ENCODE measurements at regions not wholly inside any gene's neighbourhood (a gene's known extent, or its start where the extent isn't known, plus 50 kb on each side); places are given as distances from the start of the nearest gene placed in this dataset.

DNA sequence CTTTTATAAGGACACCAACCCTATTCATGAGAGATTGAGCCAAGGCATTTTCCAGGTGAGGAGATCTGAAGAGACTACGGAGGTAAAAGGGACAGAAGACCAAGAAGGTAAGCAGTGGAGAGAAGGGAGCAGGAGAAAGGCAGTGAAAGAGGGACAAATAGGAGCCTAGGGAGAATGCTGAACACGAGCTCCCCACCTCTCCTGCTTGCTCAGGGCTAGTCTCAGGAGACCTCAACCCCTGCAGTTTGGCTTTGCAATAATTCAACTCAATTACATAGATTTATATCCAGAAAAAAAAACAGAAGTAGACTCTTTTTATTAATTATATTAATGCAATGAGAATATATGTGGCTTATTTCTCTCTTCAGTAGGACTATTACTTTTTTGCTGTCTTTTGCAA is 91.0 kb upstream of the DDX18 start:
- Histone ChIP-seq H3K56ac (ENCODE audit: extremely low read depth, insufficient read depth, low read length) (no peak overlapping the region), H3K36me3 (ENCODE audit: control insufficient read depth, insufficient read depth, low read length) (no peaks in the 10 kb centered on the region), H3K79me1 (ENCODE audit: low read depth in 1 of 2, low read length in 2 of 2) (no peaks in the 10 kb centered on the region), H3K4me2 (ENCODE audit: low read depth, low read length) (no peak overlapping the region), H4K20me1 (ENCODE audit: insufficient read depth, low read length) (no peaks in the 10 kb centered on the region), H3K4me3 (ENCODE audit: insufficient read depth, low read depth, low read length) (no peak overlapping the region), H3K23ac (ENCODE audit: low read depth, low read length) (no peak overlapping the region), H2BK20ac (ENCODE audit: low read depth, low read length) (no peak overlapping the region), H4K8ac (ENCODE audit: low read depth in 2 of 2, low read length in 2 of 2) (no peak overlapping the region), H2BK5ac (ENCODE audit: low read depth, low read length, poor library complexity, severe bottlenecking) (no peak overlapping the region), H2AK5ac (ENCODE audit: low read depth, low read length) (no peak overlapping the region), H3K14ac (replicated peaks; ENCODE audit: low read depth, low read length) (no peak overlapping the region), H3K9me1 (ENCODE audit: insufficient read depth, low read length) (no peaks in the 10 kb centered on the region), H2BK120ac (ENCODE audit: low read depth, low read length) (no peak overlapping the region), H2AFZ (replicated peaks; ENCODE audit: low read length, poor library complexity) (no peak overlapping the region), H2AK9ac (replicated peaks; ENCODE audit: low read depth, low read length, poor library complexity) (no peak overlapping the region), H3K27ac (ENCODE audit: insufficient read depth, low read length) (no peak overlapping the region), H4K5ac (ENCODE audit: low read depth, low read length) (no peak overlapping the region), H3K4me1 (ENCODE audit: control insufficient read depth, insufficient read depth, low read length) (no peaks in the 10 kb centered on the region), H3K9ac (ENCODE audit: low read depth, low read length) (no peak overlapping the region), H4K91ac (ENCODE audit: insufficient read depth, low read depth, low read length) (no peak overlapping the region), H3K27me3 (ENCODE audit: control insufficient read depth, insufficient read depth, low read length) (no peaks in the 10 kb centered on the region), H2BK15ac (ENCODE audit: low read depth, low read length) (no peak overlapping the region), H3K18ac (ENCODE audit: low read depth, low read length) (no peak overlapping the region), H3K9me3 (ENCODE audit: control insufficient read depth, insufficient read depth, low read length) (peaks cover 9% of the 10 kb centered on the region; the same call in 1 of the 2 replicates), H3K4ac (ENCODE audit: low read depth, low read length) (no peak overlapping the region)
- 20% methylated on average over 1 of the region's 2 CpGs; no CpG with 5 or more reads in 1 of the 2 experiments for WGBS, 2 experiments (ENCODE audit: extremely low coverage in 2 of 2, insufficient read length in 1 of 2)
- in situ Hi-C loops (cut with MboI; ENCODE audit: low sequenced_read_pairs) (no loop called here), dilution Hi-C loops (cut with HindIII; ENCODE audit: low sequenced_read_pairs, unreplicated experiment) (no loop called here), intact Hi-C loops (cut with micrococcal nuclease) (no loop called here)
- no TSS peak for BruUV-seq (replicated peaks)
- no peak for DNase-seq
- POLR2A ChIA-PET (ENCODE audit: unreplicated experiment), result no interaction called here
- TF ChIP-seq CEBPB (IDR thresholded peaks at IDR 0.05; ENCODE audit: low read depth, low read length) (no peak), CHD1 (IDR thresholded peaks at IDR 0.05; ENCODE audit: low read depth, low read length) (no peak), MAFK (IDR thresholded peaks at IDR 0.05; ENCODE audit: low read depth, low read length) (no peak), RCOR1 (IDR thresholded peaks at IDR 0.05; ENCODE audit: insufficient replicate concordance, low read length) (no peak), MXI1 (IDR thresholded peaks at IDR 0.05; ENCODE audit: borderline replicate concordance, low read depth, low read length) (no peak), POLR2A (IDR thresholded peaks at IDR 0.05; ENCODE audit: low read depth, low read length) (no peak), SMC3 (IDR thresholded peaks at IDR 0.05; ENCODE audit: low read depth, low read length) (no peak), RFX5 (IDR thresholded peaks at IDR 0.05; ENCODE audit: low read depth, low read length) (no peak), MAZ (IDR thresholded peaks at IDR 0.05; ENCODE audit: borderline replicate concordance, low read depth, low read length) (no peak), FOS (IDR thresholded peaks at IDR 0.05; ENCODE audit: low read depth, low read length) (no peak), NFE2L2 (IDR thresholded peaks at IDR 0.05; ENCODE audit: low read depth, low read length) (no peak)
- TF ChIP-seq, protein P1, sequence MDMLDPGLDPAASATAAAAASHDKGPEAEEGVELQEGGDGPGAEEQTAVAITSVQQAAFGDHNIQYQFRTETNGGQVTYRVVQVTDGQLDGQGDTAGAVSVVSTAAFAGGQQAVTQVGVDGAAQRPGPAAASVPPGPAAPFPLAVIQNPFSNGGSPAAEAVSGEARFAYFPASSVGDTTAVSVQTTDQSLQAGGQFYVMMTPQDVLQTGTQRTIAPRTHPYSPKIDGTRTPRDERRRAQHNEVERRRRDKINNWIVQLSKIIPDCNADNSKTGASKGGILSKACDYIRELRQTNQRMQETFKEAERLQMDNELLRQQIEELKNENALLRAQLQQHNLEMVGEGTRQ (IDR thresholded peaks at IDR 0.05; ENCODE audit: low read depth, low read length), result no peak
- TF ChIP-seq, protein P2, sequence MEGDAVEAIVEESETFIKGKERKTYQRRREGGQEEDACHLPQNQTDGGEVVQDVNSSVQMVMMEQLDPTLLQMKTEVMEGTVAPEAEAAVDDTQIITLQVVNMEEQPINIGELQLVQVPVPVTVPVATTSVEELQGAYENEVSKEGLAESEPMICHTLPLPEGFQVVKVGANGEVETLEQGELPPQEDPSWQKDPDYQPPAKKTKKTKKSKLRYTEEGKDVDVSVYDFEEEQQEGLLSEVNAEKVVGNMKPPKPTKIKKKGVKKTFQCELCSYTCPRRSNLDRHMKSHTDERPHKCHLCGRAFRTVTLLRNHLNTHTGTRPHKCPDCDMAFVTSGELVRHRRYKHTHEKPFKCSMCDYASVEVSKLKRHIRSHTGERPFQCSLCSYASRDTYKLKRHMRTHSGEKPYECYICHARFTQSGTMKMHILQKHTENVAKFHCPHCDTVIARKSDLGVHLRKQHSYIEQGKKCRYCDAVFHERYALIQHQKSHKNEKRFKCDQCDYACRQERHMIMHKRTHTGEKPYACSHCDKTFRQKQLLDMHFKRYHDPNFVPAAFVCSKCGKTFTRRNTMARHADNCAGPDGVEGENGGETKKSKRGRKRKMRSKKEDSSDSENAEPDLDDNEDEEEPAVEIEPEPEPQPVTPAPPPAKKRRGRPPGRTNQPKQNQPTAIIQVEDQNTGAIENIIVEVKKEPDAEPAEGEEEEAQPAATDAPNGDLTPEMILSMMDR (conservative IDR thresholded peaks at IDR 0.05; ENCODE audit: low read depth, low read length), result no peak
- TF ChIP-seq, protein P3, sequence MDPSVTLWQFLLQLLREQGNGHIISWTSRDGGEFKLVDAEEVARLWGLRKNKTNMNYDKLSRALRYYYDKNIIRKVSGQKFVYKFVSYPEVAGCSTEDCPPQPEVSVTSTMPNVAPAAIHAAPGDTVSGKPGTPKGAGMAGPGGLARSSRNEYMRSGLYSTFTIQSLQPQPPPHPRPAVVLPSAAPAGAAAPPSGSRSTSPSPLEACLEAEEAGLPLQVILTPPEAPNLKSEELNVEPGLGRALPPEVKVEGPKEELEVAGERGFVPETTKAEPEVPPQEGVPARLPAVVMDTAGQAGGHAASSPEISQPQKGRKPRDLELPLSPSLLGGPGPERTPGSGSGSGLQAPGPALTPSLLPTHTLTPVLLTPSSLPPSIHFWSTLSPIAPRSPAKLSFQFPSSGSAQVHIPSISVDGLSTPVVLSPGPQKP (IDR thresholded peaks at IDR 0.05; ENCODE audit: borderline replicate concordance, low read depth, low read length), result no peak
- CTCF ChIA-PET, result no interaction called here
- ATAC-seq (ENCODE audit: low read depth), result no peak
